A673 (cell line): ENCODE measurements at regions not wholly inside any gene's neighbourhood (a gene's known extent, or its start where the extent isn't known, plus 50 kb on each side); places are given as distances from the start of the nearest gene placed in this dataset.

Source experiments
- CTCF ChIP-seq: fragments of 300-800, 200-600 bp; sonication (generic); conservative IDR thresholded peaks from 2 replicates; pipeline ENCODE4 v1.5.1; 2017; ENCODE audit warnings: low read depth, mild to moderate bottlenecking, antibody characterized with exemption, low read length, moderate library complexity, mixed read lengths
- EZH2 ChIP-seq: fragments of 200-600 bp; sonication (generic); IDR thresholded peaks from 2 replicates; pipeline ENCODE4 v1.6.1; 2017; ENCODE audit warnings: borderline replicate concordance, low read depth, mild to moderate bottlenecking, mixed read lengths, antibody characterized with exemption, low read length; ENCODE audit not compliant: poor library complexity, severe bottlenecking

- no peak for TF ChIP-seq CTCF
- no peak for TF ChIP-seq EZH2
Measured at GRCh38 chr13:44051918-44052675, 172.4 kb downstream of the LACC1 start.
